Endodermal cell (in vitro differentiated cells): ENCODE measurements at regions not wholly inside any gene's neighbourhood (a gene's known extent, or its start where the extent isn't known, plus 50 kb on each side); places are given as distances from the start of the nearest gene placed in this dataset.

ENCODE experiments used
- DNase-seq: peaks from one replicate; pipeline ENCODE4 v3.0.0-alpha.2; 2017
- H3K27ac ChIP-seq: 2 replicates; pipeline ENCODE4 v1.5.1; 2013; ENCODE audit warnings: mild to moderate bottlenecking, low read depth, low read length, moderate library complexity
- H3K27me3 ChIP-seq: 2 replicates; pipeline ENCODE4 v1.6.1; 2013; ENCODE audit warnings: mild to moderate bottlenecking, low read length, moderate library complexity; ENCODE audit not compliant: insufficient read depth, control insufficient read depth, poor library complexity, severe bottlenecking
- H3K36me3 ChIP-seq: 2 replicates; pipeline ENCODE4 v1.7.0; 2013; ENCODE audit warnings: mild to moderate bottlenecking, low read length, moderate library complexity; ENCODE audit not compliant: control insufficient read depth, insufficient read depth
- H3K4me1 ChIP-seq: one replicate; pipeline ENCODE4 v1.7.0; 2013; ENCODE audit warnings: low read length; ENCODE audit not compliant: control insufficient read depth, insufficient read depth
- H3K4me3 ChIP-seq: 2 replicates; pipeline ENCODE4 v1.5.1; 2013; ENCODE audit warnings: mild to moderate bottlenecking, low read length, moderate library complexity
- H3K9ac ChIP-seq: 2 replicates; pipeline ENCODE4 v1.6.1; 2013; ENCODE audit warnings: mild to moderate bottlenecking, low read length, moderate library complexity; ENCODE audit not compliant: poor library complexity, severe bottlenecking; ENCODE audit errors: extremely low read depth
- H3K9me3 ChIP-seq: 2 replicates; pipeline ENCODE4 v1.6.1; 2013; ENCODE audit warnings: mild to moderate bottlenecking, low read length, moderate library complexity; ENCODE audit not compliant: control insufficient read depth
- H3K27ac Mint-ChIP-seq: 2 replicates; pipeline ENCODE4 v1.8.0; 2020; ENCODE audit warnings: mixed read lengths
- H3K27me3 Mint-ChIP-seq: 2 replicates; pipeline ENCODE4 v1.8.0; 2021; ENCODE audit warnings: mild to moderate bottlenecking, mixed read lengths; ENCODE audit not compliant: insufficient read depth
- H3K36me3 Mint-ChIP-seq: 2 replicates; pipeline ENCODE4 v1.8.0; 2020; ENCODE audit warnings: low read depth, mixed read lengths
- H3K4me1 Mint-ChIP-seq: 2 replicates; pipeline ENCODE4 v1.8.0; 2020; ENCODE audit warnings: mixed read lengths
- H3K4me3 Mint-ChIP-seq: 2 replicates; pipeline ENCODE4 v1.8.0; 2020; ENCODE audit warnings: mild to moderate bottlenecking, moderate library complexity, mixed read lengths
- H3K9me3 Mint-ChIP-seq: 2 replicates; pipeline ENCODE4 v1.8.0; 2020; ENCODE audit warnings: mild to moderate bottlenecking, mixed read lengths
- CTCF ChIP-seq: fragments of 200-600 bp; sonication (generic); conservative IDR thresholded peaks from 2 replicates; pipeline ENCODE4 v1.5.0; 2021; ENCODE audit warnings: antibody characterized with exemption, mild to moderate bottlenecking
- WGBS, 2 experiments: methylation state at CpG; one replicate each; pipeline versions ENCODE4 v1.1.5 to v1.1.7; 2013; ENCODE audit warnings: missing lambda C conversion rate in 2 of 2, mixed read lengths in 1 of 2; ENCODE audit not compliant: insufficient coverage in 1 of 2, insufficient read length in 1 of 2; 5-methylcytosine and 5-hydroxymethylcytosine counted together

GRCh38 chr3:153746211-153746610 lies 375.0 kb upstream of the ARHGEF26 start:
- Histone ChIP-seq H3K4me3 (no peak overlapping the region), H3K4me1 (no peaks in the 10 kb centered on the region), H3K9ac (no peak overlapping the region), H3K27ac (no peak overlapping the region), H3K9me3 (no peaks in the 10 kb centered on the region), H3K27me3 (peaks cover 12% of the 10 kb centered on the region), H3K36me3 (no peaks in the 10 kb centered on the region)
- Mint-ChIP-seq H3K36me3 (no peaks in the 10 kb centered on the region), H3K4me1 (no peaks in the 10 kb centered on the region), H3K4me3 (no peak overlapping the region), H3K27me3 (peaks cover 10% of the 10 kb centered on the region), H3K27ac (no peak overlapping the region), H3K9me3 (no peaks in the 10 kb centered on the region)
- DNase-seq: no peak
- WGBS, 2 experiments: 93% methylated on average over 2 to 3 of the region's 3 CpGs
- TF ChIP-seq CTCF: no peak

- Mint-ChIP-seq H3K27ac (no peak overlapping the region), H3K4me1 (no peaks in the 10 kb centered on the region), H3K9me3 (no peaks in the 10 kb centered on the region), H3K36me3 (no peaks in the 10 kb centered on the region), H3K4me3 (no peak overlapping the region), H3K27me3 (peaks cover 10% of the 10 kb centered on the region)
- no peak for DNase-seq
- Histone ChIP-seq H3K9me3 (no peaks in the 10 kb centered on the region), H3K4me3 (no peak overlapping the region), H3K36me3 (no peaks in the 10 kb centered on the region), H3K4me1 (no peaks in the 10 kb centered on the region), H3K27ac (no peak overlapping the region), H3K27me3 (peaks cover 12% of the 10 kb centered on the region), H3K9ac (no peak overlapping the region)
- 100% methylated on average over 1 of the region's 1 CpG for WGBS, 2 experiments
- no peak for TF ChIP-seq CTCF
These were observed 372.1 kb upstream of the ARHGEF26 start for GRCh38 chr3:153749070-153749610.

GRCh38 chr3:153752405-153753027 lies 368.7 kb upstream of the ARHGEF26 start:
- H3K27me3 Mint-ChIP-seq: peaks cover 3% of the 10 kb centered on the region
- H3K4me1 Mint-ChIP-seq: no peaks in the 10 kb centered on the region
- no peaks in the 10 kb centered on the region for H3K4me1 ChIP-seq
- DNase-seq: no peak
- H3K9me3 Mint-ChIP-seq: no peaks in the 10 kb centered on the region
- H3K36me3 Mint-ChIP-seq: no peaks in the 10 kb centered on the region
- TF ChIP-seq CTCF: no peak
- 79 to 94% methylated on average over 2 to 8 of the region's 8 CpGs for WGBS, 2 experiments
- no peaks in the 10 kb centered on the region for H3K9me3 ChIP-seq
- H3K27me3 ChIP-seq: peaks cover 3% of the 10 kb centered on the region
- H3K36me3 ChIP-seq: no peaks in the 10 kb centered on the region
- H3K4me3 ChIP-seq: no peak overlapping the region
- no peak overlapping the region for H3K9ac ChIP-seq
- H3K27ac Mint-ChIP-seq: no peak overlapping the region
- no peak overlapping the region for H3K27ac ChIP-seq
- H3K4me3 Mint-ChIP-seq: no peak overlapping the region
